T-helper 1 cell (primary cell): ENCODE measurements at regions not wholly inside any gene's neighbourhood (a gene's known extent, or its start where the extent isn't known, plus 50 kb on each side); places are given as distances from the start of the nearest gene placed in this dataset.

ENCODE experiments used
- DNase-seq, 5 donors: peaks; one replicate each; pipeline ENCODE4 v3.0.0-alpha.2; 2012 to 2020

DNA sequence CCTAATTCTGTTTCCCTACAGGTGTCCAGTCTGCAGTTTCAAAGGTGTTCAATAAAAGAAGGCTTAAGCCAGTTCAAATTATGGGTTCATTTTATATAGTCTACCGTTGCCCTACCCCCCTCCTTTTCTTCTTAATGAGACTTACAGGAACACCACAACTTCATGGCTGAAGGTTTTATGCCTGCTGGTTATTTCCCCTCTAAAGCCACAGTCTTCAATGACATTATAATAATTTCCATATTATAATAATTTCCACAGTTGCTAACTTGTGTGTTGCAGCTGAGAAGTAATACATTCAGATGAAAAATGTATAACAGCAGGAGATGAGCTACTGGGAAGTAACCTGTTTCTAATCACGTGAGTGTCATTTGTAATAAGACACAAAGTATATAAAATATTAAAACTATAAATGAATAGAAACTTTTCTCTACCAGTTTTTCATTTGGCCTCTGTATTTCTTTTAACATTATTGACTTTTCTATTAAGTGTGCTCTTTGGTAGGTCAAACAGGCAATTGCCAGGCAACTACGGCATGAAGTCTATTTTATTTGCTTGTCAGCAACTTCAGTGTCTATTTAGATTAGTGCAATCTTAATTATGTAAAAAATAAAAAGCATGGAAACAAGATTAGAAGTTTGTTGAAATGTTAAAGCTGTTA lies 120.5 kb upstream of the HMHB1 start:
- DNase-seq: no peak

GRCh38 chr5:143687604-143688003 lies 124.4 kb upstream of the HMHB1 start:
- no peak for DNase-seq

- DNase-seq: no peak
These were observed 126.6 kb upstream of the HMHB1 start for GRCh38 chr5:143685246-143685815.

DNA sequence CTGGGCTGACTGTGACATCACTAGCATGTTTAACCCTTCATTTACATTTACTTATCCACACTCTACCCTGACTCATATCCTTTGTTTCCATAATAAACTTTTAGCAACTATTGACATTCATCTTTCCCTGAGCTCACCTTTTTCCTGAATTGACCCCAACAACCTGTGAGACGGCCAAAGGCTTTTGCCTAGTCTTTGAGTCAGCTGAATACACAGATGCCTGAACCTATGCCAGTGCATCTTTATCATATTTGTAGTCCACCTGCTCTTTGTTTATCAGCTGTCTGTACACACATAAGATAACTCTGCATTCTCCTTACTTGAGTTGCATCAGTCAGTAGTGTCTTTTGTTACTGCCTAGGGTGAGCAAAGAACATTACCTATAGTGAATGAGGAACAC lies 128.5 kb upstream of the HMHB1 start:
- DNase-seq: no peak

GRCh38 chr5:143682929-143683386 lies 129.0 kb upstream of the HMHB1 start:
- no peak for DNase-seq

DNA sequence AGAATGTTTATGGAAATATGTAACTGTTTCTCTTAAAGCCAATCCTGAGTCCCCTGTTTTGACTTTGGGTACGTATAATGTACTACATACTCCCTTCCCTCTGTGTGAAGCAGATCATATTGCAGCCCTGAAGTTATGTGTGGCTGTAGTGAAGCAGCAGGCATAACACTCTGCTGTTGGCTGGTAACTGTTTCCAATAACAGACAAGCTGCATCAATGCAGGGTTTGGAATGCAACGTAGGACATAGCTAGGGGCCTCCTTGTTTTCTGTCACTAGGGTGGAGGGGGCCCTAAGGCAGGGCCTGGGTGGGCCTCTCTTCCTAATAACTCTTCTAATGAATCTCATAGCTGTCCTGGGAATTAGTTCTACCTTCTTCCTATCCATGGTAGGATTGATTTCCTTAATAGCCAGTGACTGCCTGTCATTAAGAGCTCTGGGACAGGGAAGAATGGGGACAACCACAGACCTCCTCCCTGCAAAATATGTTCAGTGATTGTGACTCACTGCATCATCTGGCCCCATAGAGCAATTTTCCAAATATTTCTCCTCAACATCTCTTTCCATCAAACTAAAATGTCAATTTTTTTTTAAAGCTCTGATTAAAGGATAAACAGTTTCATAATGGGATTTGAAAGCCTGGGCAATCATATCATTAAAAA lies 129.6 kb upstream of the HMHB1 start:
- no peak for DNase-seq

DNA sequence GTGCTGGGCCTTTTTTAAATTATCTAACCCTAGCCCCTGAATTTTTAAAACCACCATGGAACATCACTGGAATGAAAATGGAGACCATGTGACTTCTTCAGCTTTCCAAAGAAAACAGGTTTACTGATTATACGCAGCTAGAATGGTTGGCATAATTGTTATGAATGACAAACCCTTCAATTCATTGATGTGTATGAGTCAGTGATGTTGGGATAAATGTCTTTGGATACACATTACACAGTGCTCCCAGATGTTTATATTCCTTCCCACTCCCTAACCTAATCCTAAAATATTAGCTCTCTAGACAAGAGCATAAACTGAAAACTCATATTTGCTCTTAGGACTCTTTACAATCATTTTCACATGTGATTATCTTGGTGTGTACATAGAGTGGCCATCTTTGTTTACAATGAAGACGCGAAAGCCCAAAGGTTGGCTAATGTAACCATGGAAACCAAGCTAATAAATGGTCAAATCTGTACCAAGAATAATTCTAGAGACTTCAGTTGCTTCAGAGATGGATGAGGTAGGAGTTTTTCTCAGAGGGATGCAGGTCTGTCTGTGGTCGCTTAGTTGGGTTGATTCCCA lies 131.2 kb upstream of the HMHB1 start:
- no peak for DNase-seq

DNA sequence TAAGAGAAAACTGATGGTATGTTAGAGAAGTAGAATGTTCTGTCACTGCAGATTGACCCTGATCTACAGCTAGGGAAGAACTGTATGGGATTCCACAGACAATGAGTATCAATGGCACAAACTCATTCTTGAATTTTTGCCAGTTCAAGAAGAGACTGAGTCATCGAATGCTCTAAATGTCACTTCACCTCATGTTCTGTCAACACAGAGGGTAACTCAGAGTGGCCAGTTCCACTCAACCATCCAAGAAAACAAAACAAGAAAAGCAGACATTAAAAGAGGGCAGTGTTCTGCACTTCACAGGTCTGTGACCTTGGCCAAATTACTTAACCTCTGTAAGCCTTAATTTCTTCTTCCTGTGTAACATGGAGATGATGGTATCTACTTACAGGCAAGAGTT lies 132.2 kb upstream of the HMHB1 start:
- no peak for DNase-seq

DNA sequence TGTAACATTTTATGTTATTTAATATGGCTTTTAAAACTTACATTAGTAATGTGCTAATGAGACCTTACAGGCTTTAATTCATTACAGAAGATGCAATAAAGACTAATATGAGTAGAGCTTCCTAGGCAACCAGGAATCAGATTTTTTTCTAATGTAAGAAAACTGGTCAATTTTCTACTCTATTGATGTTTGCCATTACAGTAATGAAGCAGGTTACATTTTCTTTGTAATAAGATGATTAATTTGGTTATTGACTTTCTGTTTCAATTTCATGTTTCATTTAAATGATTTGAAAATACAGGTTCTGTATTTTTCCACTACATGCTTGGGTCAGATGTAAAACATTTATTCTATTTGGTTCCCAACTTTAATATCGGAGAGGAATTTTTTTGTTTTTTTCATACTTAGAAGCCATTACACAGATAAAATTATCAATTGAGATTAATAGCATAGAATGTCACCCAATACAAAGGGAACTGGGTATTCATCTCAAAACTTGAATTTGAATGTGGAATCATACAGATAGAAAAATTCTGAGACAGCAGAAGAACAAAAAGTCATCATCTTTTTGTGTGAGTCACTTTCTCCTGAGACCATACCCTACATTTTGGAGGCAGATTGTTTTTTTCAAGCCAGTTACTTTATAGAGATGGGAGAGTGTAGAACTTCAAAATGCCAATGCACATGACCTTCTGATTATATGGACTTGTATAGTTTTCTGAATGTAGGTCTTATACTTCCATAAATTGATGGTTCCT lies 133.6 kb upstream of the HMHB1 start:
- peak in 1 of 5 donors; percentile 23 for DNase-seq

DNA sequence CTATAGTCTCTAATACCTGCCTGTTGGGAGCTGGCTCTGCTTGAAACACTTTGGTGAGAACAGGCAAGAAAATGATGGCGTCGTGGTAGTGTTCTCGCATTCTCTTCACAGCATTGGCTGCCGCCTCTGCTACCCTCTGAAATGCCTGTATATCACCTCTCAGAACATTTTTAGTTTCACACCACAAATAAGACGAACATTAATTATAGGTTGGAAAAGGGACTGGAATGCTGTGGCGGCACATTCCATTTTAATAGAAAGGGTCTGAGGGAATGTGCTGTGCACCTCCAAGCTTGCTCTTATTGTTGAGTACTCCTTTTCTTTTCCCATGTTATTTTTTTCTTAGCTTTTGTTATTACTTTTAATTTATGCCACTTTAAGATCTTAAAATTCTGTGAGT lies 134.6 kb upstream of the HMHB1 start:
- no peak for DNase-seq

- no peak for DNase-seq
These were observed 135.2 kb upstream of the HMHB1 start for GRCh38 chr5:143676802-143677201.

GRCh38 chr5:143674469-143674786 lies 137.5 kb upstream of the HMHB1 start:
- no peak for DNase-seq

- DNase-seq: no peak
These were observed 138.1 kb upstream of the HMHB1 start for GRCh38 chr5:143673676-143674468.

GRCh38 chr5:143672806-143673205 lies 139.2 kb upstream of the HMHB1 start:
- DNase-seq: no peak

DNA sequence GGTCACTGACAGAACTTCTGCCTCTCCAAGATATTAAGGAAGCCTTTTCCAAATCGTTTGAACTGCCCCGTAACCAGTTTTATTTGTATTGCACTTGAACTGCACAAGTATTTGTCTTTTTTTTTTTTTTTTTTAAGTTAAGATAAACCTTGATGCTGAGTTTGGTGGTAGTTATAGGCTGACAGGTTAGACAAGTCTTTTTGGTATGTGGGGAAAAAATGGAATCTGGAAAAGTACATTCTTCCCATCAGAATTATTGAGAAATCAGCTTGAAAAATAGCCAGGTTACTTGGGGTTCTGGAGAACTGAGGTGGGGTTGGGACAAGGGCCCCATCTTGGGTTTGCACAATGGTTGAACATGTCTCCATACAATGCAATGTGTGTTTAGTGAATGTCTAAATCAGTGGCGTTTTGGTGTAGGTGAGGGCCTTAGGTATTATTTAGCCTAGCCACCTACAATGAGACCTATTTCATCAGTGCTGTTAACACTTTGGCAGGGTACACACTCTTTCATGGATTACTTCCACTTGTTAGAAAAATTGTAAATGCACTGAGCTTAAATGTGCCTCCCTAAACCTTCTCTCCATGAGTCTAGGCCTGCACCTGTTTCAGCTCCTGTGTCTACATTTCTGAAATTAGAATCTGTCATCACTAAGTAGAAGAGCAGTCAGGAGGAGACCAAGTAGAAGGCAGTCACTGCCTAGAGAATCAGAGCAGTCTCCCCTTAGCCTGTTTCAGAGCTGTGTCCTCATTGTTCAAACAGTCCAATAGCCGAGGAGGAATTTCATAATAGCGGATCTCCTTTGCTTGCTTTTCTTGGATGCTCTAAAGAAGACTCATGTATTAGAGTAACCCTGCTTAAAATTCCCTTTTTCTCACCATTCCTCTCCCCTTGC lies 140.0 kb upstream of the HMHB1 start:
- no peak for DNase-seq

- no peak for DNase-seq
These were observed 140.9 kb upstream of the HMHB1 start for GRCh38 chr5:143671021-143671420.

DNA sequence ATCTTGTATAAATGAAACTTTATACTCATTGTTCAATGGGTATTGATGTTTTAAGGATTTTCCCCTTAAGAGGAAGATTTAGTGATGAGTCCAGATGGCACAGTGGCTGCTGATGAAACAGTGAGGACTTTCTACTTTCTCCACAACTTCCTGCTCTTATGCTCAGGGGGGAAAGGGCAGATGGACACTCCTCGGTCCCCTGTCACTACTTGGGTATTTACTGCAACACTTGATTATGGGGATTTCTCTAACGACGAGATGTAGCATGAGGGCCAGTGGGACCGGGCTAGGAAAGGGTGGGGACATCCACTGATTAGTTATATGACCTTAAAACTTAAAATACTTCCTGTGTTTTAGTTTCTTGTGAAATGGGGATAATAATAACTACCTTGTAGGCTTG lies 146.1 kb upstream of the HMHB1 start:
- no peak for DNase-seq

GRCh38 chr5:143664623-143665022 lies 147.3 kb upstream of the HMHB1 start:
- DNase-seq: no peak

GRCh38 chr5:143663872-143664271 lies 148.1 kb upstream of the HMHB1 start:
- no peak for DNase-seq

GRCh38 chr5:143662020-143662419 lies 149.9 kb upstream of the HMHB1 start:
- DNase-seq: no peak

- no peak for DNase-seq
These were observed 151.3 kb upstream of the HMHB1 start for GRCh38 chr5:143660625-143661024.
